ENCODE measurements at regions not wholly inside any gene's neighbourhood (a gene's known extent, or its start where the extent isn't known, plus 50 kb on each side); places are given as distances from the start of the nearest gene placed in this dataset.
"Not testable (repeated sequence)": the region's sequence is repeated elsewhere in the genome, so short reads cannot be mapped to it uniquely, and the experiment has no call there.

DNA sequence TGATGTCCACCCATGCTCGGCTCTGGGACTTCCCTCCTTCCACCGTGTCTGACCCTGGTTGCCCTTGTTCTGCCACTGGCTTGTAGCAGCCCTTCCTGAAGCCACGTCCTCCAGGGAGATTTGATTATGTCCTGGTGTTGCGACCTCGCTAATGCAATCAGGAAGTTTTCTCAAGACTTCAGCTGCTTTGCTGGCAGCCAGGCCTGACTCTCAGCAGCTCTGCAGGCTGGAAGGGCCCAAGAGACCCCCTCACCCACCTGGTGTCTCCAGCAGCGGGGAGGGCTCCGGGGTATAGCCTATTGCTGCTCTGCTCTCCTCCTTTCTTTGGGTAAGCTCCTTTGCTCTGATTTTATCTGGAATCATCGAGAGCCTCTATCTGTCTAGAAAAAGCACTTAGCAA lies 2882.8 kb downstream of the RPIA start:
- TF ChIP-seq, protein P1, sequence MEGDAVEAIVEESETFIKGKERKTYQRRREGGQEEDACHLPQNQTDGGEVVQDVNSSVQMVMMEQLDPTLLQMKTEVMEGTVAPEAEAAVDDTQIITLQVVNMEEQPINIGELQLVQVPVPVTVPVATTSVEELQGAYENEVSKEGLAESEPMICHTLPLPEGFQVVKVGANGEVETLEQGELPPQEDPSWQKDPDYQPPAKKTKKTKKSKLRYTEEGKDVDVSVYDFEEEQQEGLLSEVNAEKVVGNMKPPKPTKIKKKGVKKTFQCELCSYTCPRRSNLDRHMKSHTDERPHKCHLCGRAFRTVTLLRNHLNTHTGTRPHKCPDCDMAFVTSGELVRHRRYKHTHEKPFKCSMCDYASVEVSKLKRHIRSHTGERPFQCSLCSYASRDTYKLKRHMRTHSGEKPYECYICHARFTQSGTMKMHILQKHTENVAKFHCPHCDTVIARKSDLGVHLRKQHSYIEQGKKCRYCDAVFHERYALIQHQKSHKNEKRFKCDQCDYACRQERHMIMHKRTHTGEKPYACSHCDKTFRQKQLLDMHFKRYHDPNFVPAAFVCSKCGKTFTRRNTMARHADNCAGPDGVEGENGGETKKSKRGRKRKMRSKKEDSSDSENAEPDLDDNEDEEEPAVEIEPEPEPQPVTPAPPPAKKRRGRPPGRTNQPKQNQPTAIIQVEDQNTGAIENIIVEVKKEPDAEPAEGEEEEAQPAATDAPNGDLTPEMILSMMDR (IDR thresholded peaks at IDR 0.05), result not testable (repeated sequence)
- TF ChIP-seq POLR2A (IDR thresholded peaks at IDR 0.05), result not testable (repeated sequence)

All from esophagus squamous epithelium (tissue), 4 donors.